ENCODE measurements at regions not wholly inside any gene's neighbourhood (a gene's known extent, or its start where the extent isn't known, plus 50 kb on each side); places are given as distances from the start of the nearest gene placed in this dataset.

DNA sequence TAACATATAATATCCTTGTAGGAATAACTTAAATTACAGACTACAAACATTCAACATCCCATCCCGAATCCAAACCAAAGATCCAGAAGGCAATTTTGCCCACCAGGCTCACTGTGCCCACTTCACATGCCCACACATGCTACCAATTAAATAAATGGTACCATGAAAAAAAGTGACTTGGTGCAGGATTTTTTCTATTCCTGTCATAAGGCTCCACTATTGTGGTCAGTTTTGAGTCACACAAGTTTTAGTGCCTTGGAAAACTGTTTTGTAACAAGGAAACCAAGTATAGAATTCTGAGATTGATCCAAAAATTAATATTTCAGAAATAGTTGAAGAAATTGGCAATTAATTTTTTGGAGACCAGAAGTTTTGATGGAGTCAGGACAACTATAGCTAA lies 470.1 kb upstream of the THBS1 start:
- TF ChIP-seq, protein P1, sequence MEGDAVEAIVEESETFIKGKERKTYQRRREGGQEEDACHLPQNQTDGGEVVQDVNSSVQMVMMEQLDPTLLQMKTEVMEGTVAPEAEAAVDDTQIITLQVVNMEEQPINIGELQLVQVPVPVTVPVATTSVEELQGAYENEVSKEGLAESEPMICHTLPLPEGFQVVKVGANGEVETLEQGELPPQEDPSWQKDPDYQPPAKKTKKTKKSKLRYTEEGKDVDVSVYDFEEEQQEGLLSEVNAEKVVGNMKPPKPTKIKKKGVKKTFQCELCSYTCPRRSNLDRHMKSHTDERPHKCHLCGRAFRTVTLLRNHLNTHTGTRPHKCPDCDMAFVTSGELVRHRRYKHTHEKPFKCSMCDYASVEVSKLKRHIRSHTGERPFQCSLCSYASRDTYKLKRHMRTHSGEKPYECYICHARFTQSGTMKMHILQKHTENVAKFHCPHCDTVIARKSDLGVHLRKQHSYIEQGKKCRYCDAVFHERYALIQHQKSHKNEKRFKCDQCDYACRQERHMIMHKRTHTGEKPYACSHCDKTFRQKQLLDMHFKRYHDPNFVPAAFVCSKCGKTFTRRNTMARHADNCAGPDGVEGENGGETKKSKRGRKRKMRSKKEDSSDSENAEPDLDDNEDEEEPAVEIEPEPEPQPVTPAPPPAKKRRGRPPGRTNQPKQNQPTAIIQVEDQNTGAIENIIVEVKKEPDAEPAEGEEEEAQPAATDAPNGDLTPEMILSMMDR (IDR thresholded peaks at IDR 0.05; ENCODE audit: low read depth, low read length, poor library complexity, severe bottlenecking): no peak
- no peak for TF ChIP-seq EZH2phosphoT487 (IDR thresholded peaks at IDR 0.05; ENCODE audit: borderline replicate concordance, low read length)
